ENCODE measurements at regions not wholly inside any gene's neighbourhood (a gene's known extent, or its start where the extent isn't known, plus 50 kb on each side); places are given as distances from the start of the nearest gene placed in this dataset.

DNA sequence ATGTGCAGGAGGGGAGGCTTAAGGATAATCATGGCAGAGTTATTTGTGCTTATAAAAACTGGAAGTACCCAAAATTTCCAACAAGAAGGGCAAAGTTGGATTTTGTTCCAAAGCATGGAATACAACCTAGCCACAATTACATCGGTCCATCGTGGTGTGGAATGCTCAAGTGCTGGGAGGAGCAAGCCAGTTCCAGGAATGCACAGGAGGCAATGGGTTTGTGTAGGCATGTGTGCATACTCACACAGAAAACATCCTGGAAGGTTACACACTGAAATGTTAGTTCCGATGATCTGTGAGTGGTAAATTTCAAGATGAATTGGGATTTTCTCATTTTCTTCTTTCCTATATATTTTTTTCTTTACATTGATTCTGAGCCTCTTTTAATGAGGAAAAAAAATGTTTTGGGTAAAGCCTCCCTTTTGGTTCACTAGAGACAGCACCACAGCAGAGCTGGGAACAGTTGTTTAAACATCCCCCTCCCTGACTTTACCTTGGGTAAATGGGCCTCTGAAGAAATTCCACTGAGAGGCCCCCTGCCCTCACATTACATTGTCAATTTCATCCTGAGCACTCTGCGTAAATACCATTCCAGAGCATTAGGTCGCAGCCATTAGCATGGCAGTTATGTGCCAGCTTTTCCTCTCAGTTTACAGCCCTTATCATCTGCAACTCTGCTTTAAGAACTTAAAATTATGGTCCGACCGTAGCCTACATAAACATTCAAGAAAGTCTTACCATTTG, 122.0 kb downstream of the UQCRFS1 start:
- no peak overlapping the region for H3K4me3 ChIP-seq (replicated peaks in 1 of 2; ENCODE audit: low read depth in 2 of 2, low read length in 2 of 2)
- TF ChIP-seq, protein P1, sequence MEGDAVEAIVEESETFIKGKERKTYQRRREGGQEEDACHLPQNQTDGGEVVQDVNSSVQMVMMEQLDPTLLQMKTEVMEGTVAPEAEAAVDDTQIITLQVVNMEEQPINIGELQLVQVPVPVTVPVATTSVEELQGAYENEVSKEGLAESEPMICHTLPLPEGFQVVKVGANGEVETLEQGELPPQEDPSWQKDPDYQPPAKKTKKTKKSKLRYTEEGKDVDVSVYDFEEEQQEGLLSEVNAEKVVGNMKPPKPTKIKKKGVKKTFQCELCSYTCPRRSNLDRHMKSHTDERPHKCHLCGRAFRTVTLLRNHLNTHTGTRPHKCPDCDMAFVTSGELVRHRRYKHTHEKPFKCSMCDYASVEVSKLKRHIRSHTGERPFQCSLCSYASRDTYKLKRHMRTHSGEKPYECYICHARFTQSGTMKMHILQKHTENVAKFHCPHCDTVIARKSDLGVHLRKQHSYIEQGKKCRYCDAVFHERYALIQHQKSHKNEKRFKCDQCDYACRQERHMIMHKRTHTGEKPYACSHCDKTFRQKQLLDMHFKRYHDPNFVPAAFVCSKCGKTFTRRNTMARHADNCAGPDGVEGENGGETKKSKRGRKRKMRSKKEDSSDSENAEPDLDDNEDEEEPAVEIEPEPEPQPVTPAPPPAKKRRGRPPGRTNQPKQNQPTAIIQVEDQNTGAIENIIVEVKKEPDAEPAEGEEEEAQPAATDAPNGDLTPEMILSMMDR (IDR thresholded peaks at IDR 0.05; ENCODE audit: low read depth, low read length) = no peak
- no peak for DNase-seq (ENCODE audit: low read depth in 2 of 2)

DNA sequence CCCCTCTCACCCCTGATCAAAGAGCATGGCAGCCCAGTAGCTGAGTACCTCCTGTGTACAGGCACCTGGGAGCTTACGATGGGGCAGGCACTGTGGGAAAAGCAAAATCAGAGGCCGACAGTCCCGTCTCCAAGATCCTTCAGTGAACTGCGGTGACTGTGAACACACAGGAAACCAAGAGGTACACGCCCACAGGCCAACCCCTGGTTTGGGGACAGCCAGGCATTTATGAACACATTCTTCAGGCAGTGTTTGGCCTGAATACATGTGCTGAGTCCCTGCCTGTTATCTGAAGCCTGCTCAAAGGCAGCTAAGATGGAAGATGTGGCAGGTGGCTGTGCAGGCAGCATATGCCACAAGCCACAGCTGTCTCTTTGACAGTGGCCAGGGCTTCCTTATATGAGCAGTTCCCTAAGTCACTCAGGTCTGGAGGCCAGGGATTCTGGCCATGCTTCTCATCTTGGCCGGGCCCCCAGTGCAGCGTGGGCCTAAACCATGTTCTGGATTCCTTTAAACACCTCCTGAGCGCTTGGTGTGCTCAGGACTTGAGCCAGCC, 123.6 kb downstream of the UQCRFS1 start:
- TF ChIP-seq, protein P1 (IDR thresholded peaks at IDR 0.05; ENCODE audit: low read depth, low read length) = no peak
- no peak overlapping the region for H3K4me3 ChIP-seq (replicated peaks in 1 of 2; ENCODE audit: low read depth in 2 of 2, low read length in 2 of 2)
- no peak for DNase-seq (ENCODE audit: low read depth in 2 of 2)

DNA sequence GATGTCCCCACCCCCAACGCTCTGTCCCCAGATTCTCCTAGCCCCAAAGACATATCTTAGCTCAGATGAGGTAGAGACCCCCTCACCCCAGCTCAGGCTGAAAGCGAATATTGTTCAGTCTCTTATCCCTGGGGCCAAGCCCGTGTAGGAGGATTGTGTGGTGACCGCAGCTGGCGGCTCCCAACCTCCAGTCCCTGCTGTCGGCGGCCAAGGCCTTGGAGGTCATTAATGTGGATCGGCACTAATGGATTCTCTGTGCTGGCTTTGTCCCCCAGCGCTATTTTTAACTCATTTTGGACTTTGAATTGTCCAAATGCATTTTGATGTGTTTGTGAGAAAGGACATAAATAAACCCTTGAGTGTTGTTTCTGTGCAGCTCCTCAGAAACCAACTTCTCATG, 124.2 kb downstream of the UQCRFS1 start:
- TF ChIP-seq, protein P1 (IDR thresholded peaks at IDR 0.05; ENCODE audit: low read depth, low read length) = no peak
- no peak for DNase-seq (ENCODE audit: low read depth in 2 of 2)
- no peak overlapping the region for H3K4me3 ChIP-seq (replicated peaks in 1 of 2; ENCODE audit: low read depth in 2 of 2, low read length in 2 of 2)

DNA sequence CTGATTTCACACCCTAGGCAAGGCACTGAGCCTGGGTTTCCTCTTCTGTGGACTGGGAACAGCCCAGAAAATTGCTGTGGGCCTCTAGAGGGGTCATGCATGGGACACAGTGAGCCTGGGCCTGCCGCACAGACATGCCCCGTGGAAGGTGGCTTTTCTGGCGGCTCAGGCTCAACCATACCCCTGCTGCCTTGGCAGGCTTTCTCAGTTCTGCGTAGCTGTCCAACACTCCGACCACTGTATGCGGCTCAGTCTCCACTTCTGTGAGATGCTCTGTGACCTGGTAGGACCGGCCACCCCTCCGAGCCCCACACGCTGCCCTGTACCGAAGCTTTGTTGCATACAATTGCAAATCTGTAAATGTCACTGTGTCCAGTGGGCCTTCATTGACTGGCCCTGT, 126.3 kb downstream of the UQCRFS1 start:
- TF ChIP-seq, protein P1 (IDR thresholded peaks at IDR 0.05; ENCODE audit: low read depth, low read length) = no peak
- no peak for DNase-seq (ENCODE audit: low read depth in 2 of 2)
- no peak overlapping the region for H3K4me3 ChIP-seq (replicated peaks in 1 of 2; ENCODE audit: low read depth in 2 of 2, low read length in 2 of 2)

DNA sequence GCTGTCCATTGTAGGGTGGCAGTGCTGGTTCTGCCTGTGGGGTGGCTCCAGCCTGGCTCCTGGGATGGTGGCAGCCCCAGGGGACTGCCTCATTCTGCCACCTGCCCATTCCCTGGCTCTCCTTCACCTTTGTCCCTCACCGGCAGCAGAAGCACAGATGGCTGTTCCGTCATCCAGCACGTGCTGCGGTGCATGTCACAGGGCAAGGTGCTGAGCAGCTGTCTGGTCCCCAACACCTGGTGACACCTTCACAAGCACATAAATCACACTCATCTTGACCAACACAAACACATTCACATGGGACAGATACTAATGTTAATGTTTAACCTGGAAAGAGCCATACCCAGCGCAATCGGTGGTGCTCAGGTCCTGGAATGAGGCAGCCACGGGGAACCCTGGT, 126.8 kb downstream of the UQCRFS1 start:
- DNase-seq (ENCODE audit: low read depth in 2 of 2) = no peak
- no peak overlapping the region for H3K4me3 ChIP-seq (replicated peaks in 1 of 2; ENCODE audit: low read depth in 2 of 2, low read length in 2 of 2)
- TF ChIP-seq, protein P1 (IDR thresholded peaks at IDR 0.05; ENCODE audit: low read depth, low read length) = no peak

DNA sequence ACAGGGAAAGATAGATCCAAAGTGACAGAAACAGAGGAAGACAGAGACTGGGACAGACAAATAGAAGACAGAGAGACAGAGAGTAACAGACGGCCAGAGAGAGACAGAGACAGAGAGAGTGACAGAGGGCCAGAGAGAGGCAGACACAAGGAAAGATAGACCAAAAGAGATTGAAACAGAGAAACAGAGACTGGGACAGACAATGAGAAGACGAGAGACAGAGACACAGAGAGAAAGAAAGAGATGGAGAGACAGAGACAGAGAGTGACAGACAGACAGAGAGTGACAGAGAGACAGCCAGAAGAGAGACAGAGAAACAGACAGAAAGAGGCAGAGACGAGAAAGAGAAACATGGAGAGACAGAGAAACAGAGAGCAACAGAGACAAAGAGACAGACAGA, 127.3 kb downstream of the UQCRFS1 start:
- DNase-seq (ENCODE audit: low read depth in 2 of 2) = no peak
- TF ChIP-seq, protein P1 (IDR thresholded peaks at IDR 0.05; ENCODE audit: low read depth, low read length) = no peak
- no peak overlapping the region for H3K4me3 ChIP-seq (replicated peaks in 1 of 2; ENCODE audit: low read depth in 2 of 2, low read length in 2 of 2)

Data from cardiac fibroblast (primary cell).